NCI-H1930 (cell line): ENCODE measurements at regions not wholly inside any gene's neighbourhood (a gene's known extent, or its start where the extent isn't known, plus 50 kb on each side); places are given as distances from the start of the nearest gene placed in this dataset.

Source experiments
- DNase-seq, 2 experiments: peaks; one replicate each; lab custom pipeline; 2025; lab: John Stamatoyannopoulos, UW

GRCh38 chr13:22092791-22093560 is 422.1 kb downstream of the FGF9 start:
- DNase-seq = no peak

- no peak for DNase-seq
Measured at GRCh38 chr13:22095794-22096193, 424.9 kb downstream of the FGF9 start.

- no peak for DNase-seq
Measured at GRCh38 chr13:22099585-22099984, 428.7 kb downstream of the FGF9 start.

- DNase-seq = no peak
Measured at GRCh38 chr13:22102271-22102670, 431.4 kb downstream of the FGF9 start.

GRCh38 chr13:22103046-22104027 is 432.5 kb downstream of the FGF9 start:
- no peak for DNase-seq

GRCh38 chr13:22106058-22106457 is 435.2 kb downstream of the FGF9 start:
- no peak for DNase-seq

DNA sequence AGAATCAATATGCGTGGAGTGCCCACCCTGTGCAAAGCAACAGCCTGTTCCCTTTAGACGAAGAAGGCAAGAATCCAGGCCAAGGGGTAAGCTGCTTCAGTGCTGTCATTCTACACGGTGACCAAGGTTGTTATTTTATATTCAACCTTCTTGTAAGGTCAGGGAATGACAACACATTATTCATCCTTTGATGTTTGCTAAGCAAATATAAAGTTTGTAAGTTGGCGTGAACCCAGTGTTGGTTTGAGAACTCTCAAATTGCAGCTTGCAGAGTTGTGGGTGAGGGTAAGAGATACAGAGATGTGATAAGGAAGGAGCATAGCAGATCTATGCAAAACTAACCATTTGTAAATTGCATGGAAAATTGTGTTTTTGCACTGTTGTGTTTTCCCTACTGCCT is 436.7 kb downstream of the FGF9 start:
- DNase-seq = no peak

DNA sequence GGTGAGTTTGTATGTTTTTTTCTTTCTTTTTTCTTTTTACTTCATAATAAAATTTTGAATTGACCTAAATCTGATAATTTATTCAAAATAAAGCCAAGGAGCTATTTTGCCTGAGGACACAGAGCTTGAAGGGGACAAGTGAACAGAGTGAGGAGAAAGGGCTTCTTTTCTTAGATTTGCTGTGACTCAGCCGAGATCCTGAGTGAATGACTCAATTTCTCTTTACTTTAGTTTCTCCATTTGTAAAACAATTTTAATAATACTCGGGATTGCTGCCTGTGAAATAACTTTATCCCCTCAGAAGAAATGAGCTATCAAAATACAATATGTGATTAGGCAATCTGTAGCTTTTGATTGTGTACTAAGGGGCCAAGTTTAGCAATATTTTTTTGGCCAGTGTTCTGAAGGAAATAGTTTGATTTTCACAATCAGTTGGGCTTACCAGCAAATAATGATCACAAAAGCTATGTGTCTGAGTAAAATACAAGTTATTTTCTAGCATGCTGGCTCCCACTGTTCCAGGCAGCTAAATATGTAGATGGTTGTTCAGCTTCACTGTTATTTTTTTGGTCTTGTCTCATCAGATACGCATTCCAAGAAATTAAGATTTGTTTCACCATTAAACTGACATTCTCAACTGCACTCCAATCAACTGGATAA is 437.5 kb downstream of the FGF9 start:
- no peak for DNase-seq

- no peak for DNase-seq
Measured at GRCh38 chr13:22108979-22109378, 438.1 kb downstream of the FGF9 start.

GRCh38 chr13:22110368-22110767 is 439.5 kb downstream of the FGF9 start:
- DNase-seq = no peak

DNA sequence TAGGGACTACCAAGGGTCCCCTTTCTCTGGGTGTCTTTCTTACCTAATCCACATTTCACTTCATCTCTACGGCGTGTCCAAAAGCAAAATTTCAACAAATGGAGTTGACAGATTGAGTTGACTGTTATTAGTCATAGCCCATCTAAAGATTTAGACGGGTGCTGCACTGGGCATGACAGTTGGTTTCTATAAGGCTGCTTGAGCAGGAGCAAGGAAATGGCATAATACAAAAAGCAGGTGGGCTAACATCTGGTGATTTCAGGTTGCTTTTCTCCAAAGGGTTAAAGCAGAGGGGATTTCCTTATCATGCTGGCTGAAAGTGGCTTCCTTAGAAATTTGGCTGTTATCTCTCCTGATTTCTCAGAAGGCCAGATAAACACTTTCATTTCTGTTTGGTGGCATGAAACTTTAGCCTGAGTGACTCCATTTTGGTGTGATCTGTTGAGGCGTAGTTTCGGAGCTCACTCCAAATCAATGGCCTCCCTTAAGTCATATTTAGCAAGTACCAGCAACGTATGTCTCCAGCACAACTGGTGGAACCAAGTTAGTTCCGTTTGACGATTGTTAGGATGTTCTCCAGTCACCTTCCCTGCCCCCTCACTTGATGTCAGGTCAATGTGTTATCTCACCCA is 440.4 kb downstream of the FGF9 start:
- DNase-seq = no peak

- no peak for DNase-seq
Measured at GRCh38 chr13:22111961-22112360, 441.1 kb downstream of the FGF9 start.

- no peak for DNase-seq
Measured at GRCh38 chr13:22112956-22113745, 442.3 kb downstream of the FGF9 start.

GRCh38 chr13:22114630-22115311 is 443.9 kb downstream of the FGF9 start:
- no peak for DNase-seq

DNA sequence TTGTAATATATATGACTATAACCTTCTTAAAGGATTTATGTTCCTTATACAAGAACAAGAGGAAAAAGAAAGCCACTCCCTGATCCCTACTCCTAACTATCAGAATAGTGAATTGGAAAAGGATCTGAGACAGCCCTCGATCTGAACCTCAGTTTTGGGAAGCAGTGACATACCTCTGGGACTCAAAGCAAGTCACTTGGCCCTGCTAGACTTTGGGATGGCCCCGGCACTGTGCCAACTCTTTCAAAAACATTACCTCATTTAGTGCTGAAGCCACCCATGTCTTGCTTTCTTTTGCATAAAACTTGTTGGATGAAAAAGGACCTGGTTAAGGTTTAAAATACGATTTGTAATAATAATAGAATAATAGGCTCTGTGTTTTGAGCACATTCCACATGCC is 447.3 kb downstream of the FGF9 start:
- DNase-seq = no peak

DNA sequence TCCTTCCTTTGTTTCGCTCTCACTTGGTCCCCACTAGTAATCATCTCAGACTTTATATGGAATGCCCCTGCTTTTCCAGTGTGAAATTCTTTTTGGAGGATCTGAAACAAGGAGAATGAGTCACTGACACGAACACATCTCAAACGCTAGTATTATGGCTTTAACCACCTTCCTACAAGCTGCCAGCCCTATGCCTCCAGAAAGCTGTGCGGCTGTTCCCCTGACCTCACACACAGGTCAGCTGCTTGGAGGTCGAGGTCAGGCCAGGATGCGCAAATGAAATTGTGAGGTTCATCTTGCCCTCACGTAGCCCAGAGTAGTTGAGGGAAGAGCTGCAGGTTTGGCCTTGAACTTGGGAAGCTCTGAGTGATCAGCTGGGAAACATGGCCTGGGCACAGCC is 449.8 kb downstream of the FGF9 start:
- no peak for DNase-seq

DNA sequence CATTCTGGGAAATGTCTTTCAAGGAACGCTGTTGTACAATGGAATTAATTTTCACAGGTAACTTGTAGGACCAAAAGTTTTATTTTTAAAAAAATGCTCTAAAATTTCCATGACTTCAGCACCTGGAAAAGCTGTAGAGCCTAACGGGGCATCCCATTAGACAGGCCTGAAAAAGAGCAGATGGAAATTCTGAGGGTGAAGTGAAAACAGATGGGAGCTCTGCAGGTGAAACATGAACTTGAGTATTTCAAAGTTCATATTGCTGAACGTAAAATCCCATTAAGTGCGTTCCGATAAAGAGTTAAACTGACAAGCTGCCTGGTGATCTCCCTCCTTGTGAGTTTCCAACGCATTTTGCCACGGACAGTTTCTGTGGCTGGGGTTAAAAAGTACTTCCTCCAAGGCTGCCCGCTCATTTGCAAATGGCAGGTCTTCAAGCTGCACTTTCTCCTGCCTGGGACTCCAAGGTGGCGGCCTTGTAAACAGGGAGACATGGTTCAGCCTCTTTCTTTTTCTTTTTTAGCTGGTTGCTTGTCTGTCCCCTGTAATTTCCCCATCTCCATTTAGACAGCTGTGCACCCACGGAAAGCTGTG is 450.4 kb downstream of the FGF9 start:
- DNase-seq = no peak

DNA sequence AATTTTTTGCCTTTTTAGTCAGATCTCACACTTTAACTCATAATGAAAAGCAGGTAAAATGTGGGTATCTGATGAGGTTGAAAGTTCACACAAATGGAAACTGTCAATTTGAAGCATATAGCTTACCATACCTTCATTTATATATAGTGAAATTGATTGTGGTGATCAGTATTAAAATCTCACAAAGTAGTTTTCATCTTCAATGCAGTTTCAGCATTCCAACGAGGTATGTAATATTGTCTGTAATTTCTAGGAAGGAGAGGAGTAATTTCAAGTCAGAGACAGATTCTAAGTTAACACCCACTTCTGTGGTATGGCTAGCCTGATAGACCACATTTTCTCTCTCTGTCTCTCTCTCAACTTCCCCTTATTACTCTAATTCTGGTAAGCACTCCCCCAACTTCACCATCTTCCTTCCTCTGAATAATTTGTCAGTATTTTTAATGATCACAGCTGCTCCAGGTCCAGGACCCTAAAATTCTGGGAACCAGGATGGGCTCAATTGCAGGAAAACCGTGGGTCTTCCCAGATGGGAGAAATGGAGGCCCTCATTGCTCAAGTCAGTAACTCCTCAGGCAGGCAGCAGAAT is 455.7 kb downstream of the FGF9 start:
- no peak for DNase-seq

GRCh38 chr13:22127277-22128164 is 456.6 kb downstream of the FGF9 start:
- no peak for DNase-seq
